GM23248 (cell line): ENCODE measurements at regions not wholly inside any gene's neighbourhood (a gene's known extent, or its start where the extent isn't known, plus 50 kb on each side); places are given as distances from the start of the nearest gene placed in this dataset.
A peak's percentile ranks its signal among the peaks of the same experiment; 100 is the strongest.

Experiments
- DNase-seq: peaks from one replicate; pipeline ENCODE4 v3.0.0-alpha.2; 2015
- H2AFZ ChIP-seq: fragments of 200-600 bp; sonication (generic); 2 replicates; pipeline ENCODE4 v1.6.1; 2016; ENCODE audit warnings: antibody characterized with exemption
- H3F3A ChIP-seq: fragments of 200-600 bp; sonication (generic); 2 replicates; pipeline ENCODE4 v1.6.1; 2016; ENCODE audit warnings: mild to moderate bottlenecking, antibody characterized with exemption, mixed run types; ENCODE audit not compliant: insufficient read depth
- H3K27ac ChIP-seq: fragments of 200-600 bp; sonication (generic); 2 replicates; pipeline ENCODE4 v1.5.1; 2016; ENCODE audit warnings: mild to moderate bottlenecking
- H3K27me3 ChIP-seq: fragments of 200-600 bp; sonication (generic); replicated peaks from 2 replicates; pipeline ENCODE4 v1.6.1; 2016; ENCODE audit warnings: mild to moderate bottlenecking; ENCODE audit not compliant: insufficient read depth
- H3K36me3 ChIP-seq: fragments of 200-600 bp; sonication (generic); 2 replicates; pipeline ENCODE4 v1.6.1; 2016; ENCODE audit warnings: low read depth, mild to moderate bottlenecking
- H3K4me1 ChIP-seq: fragments of 200-600 bp; sonication (generic); 2 replicates; pipeline ENCODE4 v1.6.1; 2016; ENCODE audit warnings: mild to moderate bottlenecking; ENCODE audit not compliant: insufficient read depth
- H3K4me2 ChIP-seq: fragments of 200-600 bp; sonication (generic); one replicate; pipeline ENCODE4 v1.6.1; 2016; ENCODE audit warnings: mild to moderate bottlenecking; ENCODE audit not compliant: unreplicated experiment
- H3K4me3 ChIP-seq: fragments of 200-600 bp; sonication (generic); 2 replicates; pipeline ENCODE4 v1.5.1; 2016; ENCODE audit warnings: mild to moderate bottlenecking
- H3K79me2 ChIP-seq: fragments of 200-600 bp; sonication (generic); 2 replicates; pipeline ENCODE4 v1.6.1; 2016; ENCODE audit warnings: mild to moderate bottlenecking; ENCODE audit not compliant: insufficient read depth
- H3K9ac ChIP-seq: fragments of 200-600 bp; sonication (generic); 2 replicates; pipeline ENCODE4 v1.6.1; 2016; ENCODE audit warnings: mild to moderate bottlenecking
- H3K9me2 ChIP-seq: fragments of 200-600 bp; sonication (generic); 2 replicates; pipeline ENCODE4 v1.6.1; 2016; ENCODE audit warnings: mixed run types, mild to moderate bottlenecking, moderate library complexity; ENCODE audit not compliant: insufficient read depth
- H3K9me3 ChIP-seq: fragments of 200-600 bp; sonication (generic); one replicate; pipeline ENCODE4 v1.6.1; 2017; ENCODE audit warnings: low read depth
- H4K20me1 ChIP-seq: fragments of 200-600 bp; sonication (generic); 2 replicates; pipeline ENCODE4 v1.6.0; 2016; ENCODE audit not compliant: insufficient read depth
- EZH2 ChIP-seq: fragments of 200-600 bp; sonication (generic); IDR thresholded peaks from 2 replicates; pipeline ENCODE4 v1.6.1; 2018; ENCODE audit warnings: antibody characterized with exemption, mild to moderate bottlenecking; ENCODE audit not compliant: insufficient read depth, poor library complexity, severe bottlenecking
- EZH2phosphoT487 ChIP-seq: fragments of 200-600 bp; sonication (generic); IDR thresholded peaks from 2 replicates; pipeline ENCODE4 v1.6.1; 2018; ENCODE audit warnings: antibody characterized with exemption, moderate library complexity, mild to moderate bottlenecking, low read depth; ENCODE audit not compliant: insufficient read depth
- WGBS, 2 experiments: methylation state at CpG; one replicate each; pipeline ENCODE4 v1.1.6; 2015 to 2017; ENCODE audit warnings: low lambda C conversion rate in 2 of 2, low coverage in 1 of 2; ENCODE audit errors: missing lambda C conversion rate in 2 of 2; 5-methylcytosine and 5-hydroxymethylcytosine counted together
- in situ Hi-C: fragments of 300-500 bp; cut with MboI; formaldehyde crosslinking; loops from 2 replicates; pipeline ENCODE4 v1.15.0; 2020

- no peak overlapping the region for H2AFZ ChIP-seq
- in situ Hi-C loops = loop anchor here (10.0 kb wide), 1 partner anchor 196 kb away; no protein-coding TSS in a partner anchor
These were observed 49.9 kb upstream of the MAFB start for GRCh38 chr20:40738976-40739375.

DNA sequence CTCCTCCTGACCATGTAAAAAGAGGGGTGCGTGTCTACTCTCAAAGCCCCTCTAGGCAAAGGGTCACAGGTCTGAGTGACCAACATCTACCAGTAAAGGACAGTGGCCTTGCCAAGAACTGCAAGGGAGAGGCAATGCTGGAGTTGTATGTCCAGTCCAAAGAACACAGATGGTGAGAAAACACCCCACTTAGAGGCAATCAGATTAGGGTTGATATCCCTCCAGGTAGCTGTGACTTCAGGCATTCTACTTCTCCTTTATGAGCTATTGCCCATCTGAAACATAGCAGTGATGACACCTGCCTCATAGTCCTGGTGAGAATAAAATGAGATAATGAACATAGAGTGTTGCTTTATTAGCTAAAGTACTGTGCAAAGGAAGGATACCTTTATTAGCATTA lies 50.8 kb upstream of the MAFB start:
- H3K27ac ChIP-seq = no peak overlapping the region
- H3K79me2 ChIP-seq = no peaks in the 10 kb centered on the region
- H3K9ac ChIP-seq = no peak overlapping the region
- no peaks in the 10 kb centered on the region for H3K9me3 ChIP-seq
- TF ChIP-seq EZH2phosphoT487 (no peak), EZH2 (no peak)
- 50 to 63% methylated on average over 1 of the region's 1 CpG for WGBS, 2 experiments
- no peaks in the 10 kb centered on the region for H4K20me1 ChIP-seq
- no peak for DNase-seq
- peaks cover 9% of the 10 kb centered on the region for H3K27me3 ChIP-seq
- no peak overlapping the region for H3K4me3 ChIP-seq
- no peaks in the 10 kb centered on the region for H3K36me3 ChIP-seq
- H3F3A ChIP-seq = no peaks in the 10 kb centered on the region
- in situ Hi-C loops = loop anchor here (10.0 kb wide), 1 partner anchor 195 kb away; no protein-coding TSS in a partner anchor
- H3K9me2 ChIP-seq = no peaks in the 10 kb centered on the region
- no peak overlapping the region for H3K4me2 ChIP-seq
- H2AFZ ChIP-seq = no peak overlapping the region
- no peaks in the 10 kb centered on the region for H3K4me1 ChIP-seq

More at GRCh38 chr20:40738976-40739375, 49.9 kb upstream of the MAFB start:
- H3K4me2 ChIP-seq = no peak overlapping the region
- DNase-seq = no peak
- H3K4me1 ChIP-seq = no peaks in the 10 kb centered on the region
- 68 to 71% methylated on average over 9 of the region's 9 CpGs for WGBS, 2 experiments
- H3K36me3 ChIP-seq = no peaks in the 10 kb centered on the region
- H3K4me3 ChIP-seq = no peak overlapping the region
- H3K27ac ChIP-seq = no peak overlapping the region
- no peaks in the 10 kb centered on the region for H3F3A ChIP-seq
- no peak overlapping the region for H3K9ac ChIP-seq
- H3K79me2 ChIP-seq = no peaks in the 10 kb centered on the region
- TF ChIP-seq EZH2 (no peak), EZH2phosphoT487 (no peak)
- no peaks in the 10 kb centered on the region for H4K20me1 ChIP-seq
- H3K9me3 ChIP-seq = no peaks in the 10 kb centered on the region
- H3K27me3 ChIP-seq = peaks cover 9% of the 10 kb centered on the region
- no peaks in the 10 kb centered on the region for H3K9me2 ChIP-seq

GRCh38 chr20:40741507-40742106 lies 52.6 kb upstream of the MAFB start:
- Histone ChIP-seq H3K27me3 (peaks cover 9% of the 10 kb centered on the region), H3K9ac (no peak overlapping the region), H3K36me3 (no peaks in the 10 kb centered on the region), H3K79me2 (no peaks in the 10 kb centered on the region), H3F3A (no peaks in the 10 kb centered on the region), H3K9me3 (no peaks in the 10 kb centered on the region), H3K4me1 (no peaks in the 10 kb centered on the region), H3K4me3 (no peak overlapping the region), H4K20me1 (no peaks in the 10 kb centered on the region), H3K4me2 (no peak overlapping the region), H3K9me2 (no peaks in the 10 kb centered on the region), H2AFZ (no peak overlapping the region), H3K27ac (no peak overlapping the region)
- DNase-seq = peak; percentile 61
- WGBS, 2 experiments = 29 to 32% methylated on average over 5 to 6 of the region's 6 CpGs
- no peak for TF ChIP-seq EZH2phosphoT487
- TF ChIP-seq EZH2 = no peak
- in situ Hi-C loops = no loop called here

DNA sequence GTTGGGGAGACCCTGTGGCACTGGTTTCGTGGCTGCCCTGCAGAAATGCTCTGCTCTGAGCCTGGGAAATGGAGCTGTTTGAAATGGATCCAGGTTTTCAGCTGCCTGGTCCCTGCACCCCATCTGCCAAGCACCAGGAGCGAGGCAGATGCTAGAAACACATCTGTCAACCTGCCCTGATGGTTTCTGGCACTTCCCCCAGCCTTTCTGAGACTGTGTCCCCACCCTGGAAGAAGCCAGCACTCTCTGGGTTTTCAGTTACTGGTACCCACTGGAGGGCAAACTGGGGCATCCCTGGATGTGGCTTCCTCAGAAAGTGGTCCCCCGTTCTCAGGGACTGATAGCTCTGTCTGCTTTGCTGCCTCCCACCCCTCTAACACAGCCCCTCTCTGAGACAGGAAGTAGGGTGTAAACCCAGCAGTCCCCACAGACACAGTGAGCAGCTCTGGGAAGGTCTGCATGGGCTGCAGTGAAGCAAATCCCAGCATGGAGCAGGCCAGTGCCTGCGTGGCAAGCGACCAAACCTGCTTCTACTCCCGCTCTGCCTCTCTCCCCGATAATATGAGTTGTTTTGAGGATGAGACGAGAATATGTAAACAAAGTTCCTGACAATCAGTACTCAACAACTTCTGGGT lies 54.2 kb upstream of the MAFB start:
- Histone ChIP-seq H3K4me2 (no peak overlapping the region), H3K79me2 (no peaks in the 10 kb centered on the region), H3K27ac (no peak overlapping the region), H3K9me2 (no peaks in the 10 kb centered on the region), H3K36me3 (no peaks in the 10 kb centered on the region), H4K20me1 (no peaks in the 10 kb centered on the region), H3K4me1 (no peaks in the 10 kb centered on the region), H3K27me3 (peaks cover 19% of the 10 kb centered on the region), H3K9me3 (no peaks in the 10 kb centered on the region), H3K4me3 (no peak overlapping the region), H3F3A (no peaks in the 10 kb centered on the region), H2AFZ (no peak overlapping the region), H3K9ac (no peak overlapping the region)
- no peak for DNase-seq
- TF ChIP-seq EZH2phosphoT487 = no peak
- in situ Hi-C loops = no loop called here
- WGBS, 2 experiments = 31 to 42% methylated on average over 8 of the region's 8 CpGs
